ENCODE measurements at regions not wholly inside any gene's neighbourhood (a gene's known extent, or its start where the extent isn't known, plus 50 kb on each side); places are given as distances from the start of the nearest gene placed in this dataset.

DNA sequence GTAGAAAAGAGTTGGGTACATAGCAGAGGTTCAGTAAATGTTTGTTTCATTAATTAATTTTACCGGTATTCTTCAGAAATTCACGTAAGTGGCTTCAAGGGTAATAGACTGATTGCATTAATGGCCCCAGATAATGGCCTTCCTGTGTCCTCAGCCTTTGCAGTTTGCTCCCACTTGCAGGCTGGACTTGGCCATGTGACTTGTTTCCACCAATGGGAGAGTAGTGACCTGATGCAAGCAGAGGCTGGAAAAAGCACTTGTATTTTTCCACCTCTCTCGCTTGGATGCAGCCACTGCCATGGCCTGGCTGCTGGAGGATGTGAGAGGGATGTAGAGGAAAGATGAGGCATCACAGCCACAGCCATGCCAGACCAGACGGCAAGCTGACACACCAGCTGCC lies 480.9 kb downstream of the CDK5RAP2 start:
- no peak for DNase-seq

DNA sequence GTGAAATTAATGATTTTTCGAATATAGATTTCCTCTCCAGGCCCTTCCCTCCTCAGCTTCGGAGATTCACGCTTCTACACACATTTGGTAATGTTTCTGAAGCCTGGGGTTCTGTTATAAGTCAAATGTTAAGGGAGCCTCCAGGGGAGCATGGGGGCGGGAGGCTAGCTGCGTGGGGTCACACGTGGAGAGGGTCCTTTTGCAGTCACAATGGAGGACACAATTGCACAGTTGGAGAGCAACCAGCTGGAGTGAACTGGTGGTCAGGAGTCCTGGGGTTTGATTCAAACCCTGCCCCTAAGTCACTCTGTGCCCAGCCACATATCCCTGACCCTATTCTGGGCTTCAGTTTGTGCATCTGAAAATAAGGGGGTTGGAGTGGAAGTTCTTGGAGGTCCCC lies 481.4 kb downstream of the CDK5RAP2 start:
- no peak for DNase-seq
- Mint-ChIP-seq H3K4me3 (ENCODE audit: unreplicated experiment) (no peak overlapping the region), H3K9me3 (ENCODE audit: unreplicated experiment) (no peaks in the 10 kb centered on the region), H3K27ac (ENCODE audit: unreplicated experiment) (no peak overlapping the region), H3K36me3 (ENCODE audit: unreplicated experiment) (no peaks in the 10 kb centered on the region), H3K4me1 (ENCODE audit: low read depth, unreplicated experiment) (no peaks in the 10 kb centered on the region), H3K27me3 (ENCODE audit: unreplicated experiment) (no peaks in the 10 kb centered on the region)
- TF ChIP-seq, protein P1, sequence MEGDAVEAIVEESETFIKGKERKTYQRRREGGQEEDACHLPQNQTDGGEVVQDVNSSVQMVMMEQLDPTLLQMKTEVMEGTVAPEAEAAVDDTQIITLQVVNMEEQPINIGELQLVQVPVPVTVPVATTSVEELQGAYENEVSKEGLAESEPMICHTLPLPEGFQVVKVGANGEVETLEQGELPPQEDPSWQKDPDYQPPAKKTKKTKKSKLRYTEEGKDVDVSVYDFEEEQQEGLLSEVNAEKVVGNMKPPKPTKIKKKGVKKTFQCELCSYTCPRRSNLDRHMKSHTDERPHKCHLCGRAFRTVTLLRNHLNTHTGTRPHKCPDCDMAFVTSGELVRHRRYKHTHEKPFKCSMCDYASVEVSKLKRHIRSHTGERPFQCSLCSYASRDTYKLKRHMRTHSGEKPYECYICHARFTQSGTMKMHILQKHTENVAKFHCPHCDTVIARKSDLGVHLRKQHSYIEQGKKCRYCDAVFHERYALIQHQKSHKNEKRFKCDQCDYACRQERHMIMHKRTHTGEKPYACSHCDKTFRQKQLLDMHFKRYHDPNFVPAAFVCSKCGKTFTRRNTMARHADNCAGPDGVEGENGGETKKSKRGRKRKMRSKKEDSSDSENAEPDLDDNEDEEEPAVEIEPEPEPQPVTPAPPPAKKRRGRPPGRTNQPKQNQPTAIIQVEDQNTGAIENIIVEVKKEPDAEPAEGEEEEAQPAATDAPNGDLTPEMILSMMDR (IDR thresholded peaks at IDR 0.05; ENCODE audit: partially characterized antibody, unreplicated experiment) = no peak

More for the DNA sequence above, 480.9 kb downstream of the CDK5RAP2 start:
- Mint-ChIP-seq H3K4me1 (ENCODE audit: low read depth, unreplicated experiment) (peaks cover 2% of the 10 kb centered on the region), H3K9me3 (ENCODE audit: unreplicated experiment) (no peaks in the 10 kb centered on the region), H3K27ac (ENCODE audit: unreplicated experiment) (no peak overlapping the region), H3K27me3 (ENCODE audit: unreplicated experiment) (no peaks in the 10 kb centered on the region), H3K36me3 (ENCODE audit: unreplicated experiment) (no peaks in the 10 kb centered on the region), H3K4me3 (ENCODE audit: unreplicated experiment) (no peak overlapping the region)
- TF ChIP-seq, protein P1 (IDR thresholded peaks at IDR 0.05; ENCODE audit: partially characterized antibody, unreplicated experiment) = no peak

DNA sequence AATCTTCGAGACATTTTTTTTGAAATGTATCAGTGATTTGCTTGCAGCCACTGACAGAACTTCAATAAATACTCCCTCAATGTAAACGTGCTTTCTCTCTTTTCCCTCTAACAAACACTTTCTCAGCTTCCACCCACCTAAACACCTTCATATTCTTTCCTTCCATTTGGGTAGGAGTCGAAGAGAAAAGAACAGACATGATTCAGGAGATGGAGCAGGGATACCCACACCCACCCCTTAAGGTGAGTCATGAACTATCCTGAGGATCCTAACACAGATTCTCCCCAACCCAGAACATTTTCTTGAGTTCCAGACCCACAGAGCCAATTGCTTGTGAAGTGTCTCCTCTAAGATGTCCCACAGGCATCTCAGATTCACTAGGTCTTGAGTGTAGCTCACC lies 488.8 kb downstream of the CDK5RAP2 start:
- Mint-ChIP-seq H3K9me3 (ENCODE audit: unreplicated experiment) (peaks cover 7% of the 10 kb centered on the region), H3K27me3 (ENCODE audit: unreplicated experiment) (peaks cover 4% of the 10 kb centered on the region), H3K27ac (ENCODE audit: unreplicated experiment) (no peak overlapping the region), H3K4me3 (ENCODE audit: unreplicated experiment) (no peak overlapping the region), H3K4me1 (ENCODE audit: low read depth, unreplicated experiment) (no peaks in the 10 kb centered on the region), H3K36me3 (ENCODE audit: unreplicated experiment) (peaks cover 14% of the 10 kb centered on the region)
- TF ChIP-seq, protein P1 (IDR thresholded peaks at IDR 0.05; ENCODE audit: partially characterized antibody, unreplicated experiment) = no peak
- no peak for DNase-seq

DNA sequence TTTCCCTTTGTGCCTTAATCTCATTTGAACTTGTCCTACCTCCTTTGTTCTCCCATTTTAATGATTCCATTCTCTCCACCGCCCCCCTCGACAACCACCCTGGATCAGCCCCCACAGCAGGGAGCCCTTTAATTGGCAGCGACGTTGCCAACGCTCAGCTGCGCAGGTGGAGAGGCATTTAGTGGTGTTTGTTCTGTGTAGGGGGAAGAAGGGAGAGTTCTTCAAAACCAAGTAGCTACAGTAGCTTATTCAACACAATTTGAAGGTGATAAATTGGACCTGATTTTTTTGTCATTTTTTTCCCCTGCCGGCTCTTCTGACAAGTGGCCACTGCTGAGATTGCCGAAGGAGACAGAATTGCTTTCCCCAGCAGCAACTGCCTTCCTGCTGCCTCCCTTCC lies 499.1 kb downstream of the CDK5RAP2 start:
- no peak for DNase-seq
- Mint-ChIP-seq H3K4me1 (ENCODE audit: low read depth, unreplicated experiment) (no peaks in the 10 kb centered on the region), H3K27me3 (ENCODE audit: unreplicated experiment) (peaks cover 1% of the 10 kb centered on the region), H3K4me3 (ENCODE audit: unreplicated experiment) (no peak overlapping the region), H3K27ac (ENCODE audit: unreplicated experiment) (no peak overlapping the region), H3K9me3 (ENCODE audit: unreplicated experiment) (peaks cover 5% of the 10 kb centered on the region), H3K36me3 (ENCODE audit: unreplicated experiment) (peaks cover 12% of the 10 kb centered on the region)
- TF ChIP-seq, protein P1 (IDR thresholded peaks at IDR 0.05; ENCODE audit: partially characterized antibody, unreplicated experiment) = no peak

DNA sequence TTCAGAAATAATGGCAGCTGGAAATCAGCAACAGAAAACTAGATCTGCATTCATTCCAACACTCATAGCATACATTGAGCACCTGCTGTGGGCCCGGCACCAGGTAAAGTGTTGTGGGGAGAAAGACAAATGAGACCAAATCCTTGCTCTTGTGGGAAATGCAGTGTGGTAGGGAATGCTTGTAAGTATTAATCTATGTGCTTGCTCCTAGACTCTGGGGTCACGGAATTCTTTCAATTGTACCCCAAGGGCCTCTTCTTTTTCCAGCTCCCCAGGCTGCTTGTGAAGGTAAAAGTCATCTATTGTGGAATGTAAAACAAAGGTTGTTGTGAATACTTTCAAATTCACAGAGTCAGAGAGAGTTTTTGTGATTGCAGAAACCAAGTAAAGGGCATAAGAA lies 501.9 kb downstream of the CDK5RAP2 start:
- no peak for DNase-seq
- Mint-ChIP-seq H3K36me3 (ENCODE audit: unreplicated experiment) (no peaks in the 10 kb centered on the region), H3K27me3 (ENCODE audit: unreplicated experiment) (no peaks in the 10 kb centered on the region), H3K9me3 (ENCODE audit: unreplicated experiment) (peaks cover 2% of the 10 kb centered on the region), H3K27ac (ENCODE audit: unreplicated experiment) (no peak overlapping the region), H3K4me1 (ENCODE audit: low read depth, unreplicated experiment) (no peaks in the 10 kb centered on the region), H3K4me3 (ENCODE audit: unreplicated experiment) (no peak overlapping the region)
- TF ChIP-seq, protein P1 (IDR thresholded peaks at IDR 0.05; ENCODE audit: partially characterized antibody, unreplicated experiment) = no peak

Data from glutamatergic neuron (in vitro differentiated cells).